Caki2 (cell line): ENCODE measurements at regions not wholly inside any gene's neighbourhood (a gene's known extent, or its start where the extent isn't known, plus 50 kb on each side); places are given as distances from the start of the nearest gene placed in this dataset.

Source experiments
- DNase-seq: peaks from one replicate; pipeline ENCODE4 v3.0.0-alpha.2; 2015; ENCODE audit warnings: low read depth
- in situ Hi-C: cut with HindIII; loops from 2 replicates; pipeline ENCODE4 v1.10.0; 2016; ENCODE audit warnings: low sequenced_read_pairs, low pct_unique_long_range_greater_than_20kb, mixed read lengths

GRCh38 chr22:47225080-47225930, 462.9 kb downstream of the TBC1D22A start:
- DNase-seq, result no peak
- in situ Hi-C loops, result no loop called here
